Osteocyte (in vitro differentiated cells): ENCODE measurements at regions not wholly inside any gene's neighbourhood (a gene's known extent, or its start where the extent isn't known, plus 50 kb on each side); places are given as distances from the start of the nearest gene placed in this dataset.
"Not testable (repeated sequence)": the region's sequence is repeated elsewhere in the genome, so short reads cannot be mapped to it uniquely, and the experiment has no call there.

Experiments
- DNase-seq: peaks from one replicate; pipeline ENCODE4 v3.0.0; 2021; ENCODE audit warnings: mixed read lengths; ENCODE audit not compliant: unreplicated experiment; ENCODE audit errors: extremely low spot score
- H3K27ac Mint-ChIP-seq: one replicate; pipeline ENCODE4 v1.8.0; 2021; ENCODE audit warnings: mild to moderate bottlenecking, mixed read lengths; ENCODE audit not compliant: unreplicated experiment
- H3K27me3 Mint-ChIP-seq: one replicate; pipeline ENCODE4 v1.8.0; 2021; ENCODE audit warnings: mixed read lengths; ENCODE audit not compliant: unreplicated experiment
- H3K36me3 Mint-ChIP-seq: one replicate; pipeline ENCODE4 v1.8.0; 2021; ENCODE audit warnings: mixed read lengths; ENCODE audit not compliant: unreplicated experiment
- H3K4me1 Mint-ChIP-seq: one replicate; pipeline ENCODE4 v1.8.0; 2021; ENCODE audit warnings: mixed read lengths; ENCODE audit not compliant: unreplicated experiment
- H3K4me3 Mint-ChIP-seq: one replicate; pipeline ENCODE4 v1.8.0; 2021; ENCODE audit warnings: mild to moderate bottlenecking, moderate library complexity, mixed read lengths; ENCODE audit not compliant: unreplicated experiment
- H3K9me3 Mint-ChIP-seq: one replicate; pipeline ENCODE4 v1.8.0; 2021; ENCODE audit warnings: mixed read lengths; ENCODE audit not compliant: unreplicated experiment
- CTCF ChIP-seq: fragments of 200-600 bp; sonication (generic); IDR thresholded peaks from 2 replicates; pipeline ENCODE4 v1.5.0; 2021; ENCODE audit warnings: antibody characterized with exemption, mild to moderate bottlenecking, moderate library complexity

DNA sequence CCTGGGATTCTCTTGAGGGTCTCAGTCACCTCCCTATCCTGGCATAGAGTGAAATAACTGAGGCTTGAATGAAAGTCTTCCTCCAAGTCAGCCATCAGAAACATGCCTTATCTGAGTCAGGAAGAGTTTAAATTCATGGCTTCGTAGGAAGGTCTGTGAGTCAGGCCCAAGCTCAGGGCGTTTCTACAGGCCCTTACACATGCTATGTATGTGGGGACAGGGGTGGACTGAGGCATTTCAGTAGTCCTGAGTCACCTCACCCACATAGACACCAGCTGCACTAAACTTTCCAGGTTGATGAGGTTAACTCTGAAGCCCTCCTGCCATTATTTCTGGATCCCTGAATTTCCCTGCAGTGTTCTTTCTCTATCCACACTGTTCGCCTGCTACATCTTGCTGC is 134.6 kb upstream of the RCN1 start:
- Mint-ChIP-seq H3K36me3 (no peaks in the 10 kb centered on the region), H3K4me3 (no peak overlapping the region), H3K4me1 (peaks cover 4% of the 10 kb centered on the region), H3K27ac (no peak overlapping the region), H3K27me3 (peaks cover 12% of the 10 kb centered on the region), H3K9me3 (no peaks in the 10 kb centered on the region)
- DNase-seq, result peak; percentile 36
- TF ChIP-seq CTCF, result no peak

DNA sequence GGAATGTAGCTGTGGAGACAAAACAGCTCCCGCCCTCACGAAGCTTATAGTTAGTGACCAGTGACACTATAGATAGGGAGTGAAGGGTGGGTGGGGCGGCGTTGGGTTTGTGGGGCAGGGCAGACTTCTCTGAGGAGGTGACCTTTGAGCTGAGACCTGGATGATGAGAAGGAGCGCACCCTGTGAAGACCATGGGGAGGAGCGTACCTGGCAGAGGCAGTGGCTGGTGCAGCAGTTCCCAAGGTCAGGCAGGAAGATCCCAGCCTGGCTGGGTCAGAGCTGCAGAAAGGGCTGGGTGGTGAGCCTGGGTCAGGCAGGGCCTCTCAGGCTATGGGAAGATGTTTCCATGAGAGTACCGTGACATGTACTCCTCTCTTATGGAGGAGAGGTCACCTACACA is 135.0 kb upstream of the RCN1 start:
- Mint-ChIP-seq H3K36me3 (no peaks in the 10 kb centered on the region), H3K4me1 (peaks cover 4% of the 10 kb centered on the region), H3K4me3 (no peak overlapping the region), H3K9me3 (no peaks in the 10 kb centered on the region), H3K27ac (no peak overlapping the region), H3K27me3 (peaks cover 15% of the 10 kb centered on the region)
- DNase-seq, result peak; percentile 77
- no peak for TF ChIP-seq CTCF

DNA sequence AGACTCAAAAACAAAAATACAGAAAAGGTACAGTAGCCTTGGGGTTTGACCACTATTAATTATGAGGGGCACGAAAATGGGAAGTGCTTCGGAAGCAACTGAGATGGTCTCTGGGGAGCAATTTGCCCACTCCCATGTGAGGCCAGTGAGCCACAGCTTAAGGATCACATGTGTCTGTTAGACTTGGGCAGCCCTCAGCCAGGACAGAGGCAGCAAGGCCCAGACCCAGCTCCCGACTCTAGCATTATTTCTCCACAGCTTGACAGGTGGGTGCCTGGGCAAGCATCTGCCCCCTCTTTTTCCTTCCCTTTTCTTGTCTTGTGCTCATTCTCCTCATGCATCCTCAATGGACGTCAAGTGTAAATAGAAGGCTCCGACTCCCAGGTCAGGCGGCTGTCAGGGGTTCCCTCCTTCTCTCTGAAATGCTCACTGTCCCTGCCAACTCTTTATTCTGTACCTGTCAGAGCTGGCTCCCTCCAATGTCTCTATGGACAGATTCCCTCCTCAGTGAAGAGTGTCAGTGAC is 137.0 kb upstream of the RCN1 start:
- peaks cover 4% of the 10 kb centered on the region for H3K4me1 Mint-ChIP-seq
- no peaks in the 10 kb centered on the region for H3K36me3 Mint-ChIP-seq
- H3K9me3 Mint-ChIP-seq, result no peaks in the 10 kb centered on the region
- H3K27me3 Mint-ChIP-seq, result peaks cover 33% of the 10 kb centered on the region
- no peak overlapping the region for H3K27ac Mint-ChIP-seq
- no peak overlapping the region for H3K4me3 Mint-ChIP-seq
- TF ChIP-seq CTCF, result no peak
- peak; percentile 65 for DNase-seq

GRCh38 chr11:31949733-31950200 is 138.6 kb upstream of the PAX6 start:
- H3K4me3 Mint-ChIP-seq, H3K9me3 Mint-ChIP-seq, H3K4me1 Mint-ChIP-seq, DNase-seq, H3K36me3 Mint-ChIP-seq, H3K27ac Mint-ChIP-seq: not testable (repeated sequence)
- peaks cover 50% of the 10 kb centered on the region for H3K27me3 Mint-ChIP-seq

- no peak overlapping the region for H3K27ac Mint-ChIP-seq
- no peak overlapping the region for H3K4me3 Mint-ChIP-seq
- H3K4me1 Mint-ChIP-seq, result no peaks in the 10 kb centered on the region
- H3K36me3 Mint-ChIP-seq, result no peaks in the 10 kb centered on the region
- TF ChIP-seq CTCF, result no peak
- DNase-seq, result no peak
- H3K9me3 Mint-ChIP-seq, result no peaks in the 10 kb centered on the region
- H3K27me3 Mint-ChIP-seq, result peaks cover 46% of the 10 kb centered on the region
Observed at GRCh38 chr11:31947051-31947450, 135.9 kb upstream of the PAX6 start.
